HEK293T (cell line): ENCODE measurements at regions not wholly inside any gene's neighbourhood (a gene's known extent, or its start where the extent isn't known, plus 50 kb on each side); places are given as distances from the start of the nearest gene placed in this dataset.

Source experiments
- ARNT ChIP-seq: fragments of 450-650 bp; IDR thresholded peaks from 2 replicates; pipeline ENCODE4 v1.6.1; 2017; ENCODE audit warnings: mild to moderate bottlenecking
- BHLHE40 ChIP-seq: fragments of 450-650 bp; IDR thresholded peaks from 2 replicates; pipeline ENCODE4 v1.6.1; 2016; ENCODE audit warnings: mild to moderate bottlenecking, moderate library complexity, borderline replicate concordance
- CTBP1 ChIP-seq: fragments of 450-650 bp; IDR thresholded peaks from 2 replicates; pipeline ENCODE4 v1.6.1; 2016; ENCODE audit warnings: borderline replicate concordance
- ELF4 ChIP-seq: fragments of 450-650 bp; IDR thresholded peaks from 2 replicates; pipeline ENCODE4 v1.6.1; 2017; ENCODE audit warnings: antibody characterized with exemption
- FOXA1 ChIP-seq: fragments of 450-650 bp; IDR thresholded peaks from 2 replicates; pipeline ENCODE4 v1.6.1; 2016; ENCODE audit warnings: mild to moderate bottlenecking
- FOXK2 ChIP-seq: fragments of 450-650 bp; IDR thresholded peaks from 2 replicates; pipeline ENCODE4 v1.6.1; 2016; ENCODE audit warnings: mild to moderate bottlenecking
- FOXM1 ChIP-seq: fragments of 450-650 bp; IDR thresholded peaks from 2 replicates; pipeline ENCODE4 v1.6.1; 2017; ENCODE audit warnings: mild to moderate bottlenecking, borderline replicate concordance
- HDGF ChIP-seq: fragments of 450-650 bp; IDR thresholded peaks from 2 replicates; pipeline ENCODE4 v1.6.1; 2017; ENCODE audit warnings: antibody characterized with exemption, borderline replicate concordance
- LEF1 ChIP-seq: fragments of 450-650 bp; IDR thresholded peaks from 2 replicates; pipeline ENCODE4 v1.6.1; 2017; ENCODE audit warnings: mild to moderate bottlenecking, borderline replicate concordance
- NFRKB ChIP-seq: fragments of 450-650 bp; IDR thresholded peaks from 2 replicates; pipeline ENCODE4 v1.6.1; 2016; ENCODE audit warnings: mild to moderate bottlenecking, moderate library complexity
- SP1 ChIP-seq: fragments of 450-650 bp; IDR thresholded peaks from 2 replicates; pipeline ENCODE4 v1.6.1; 2017
- TARDBP ChIP-seq: fragments of 450-650 bp; IDR thresholded peaks from 2 replicates; pipeline ENCODE4 v1.6.1; 2016
- ZNF384 ChIP-seq: fragments of 450-650 bp; IDR thresholded peaks from 2 replicates; pipeline ENCODE4 v1.6.1; 2016
- TF ChIP-seq, protein P1 (sequence below): fragments of 450-650 bp; IDR thresholded peaks from 2 replicates; pipeline ENCODE4 v1.6.1; 2016

GRCh38 chr10:9260690-9261089, 1206.2 kb downstream of the GATA3 start:
- no peak for TF ChIP-seq TARDBP
- TF ChIP-seq, protein P1, sequence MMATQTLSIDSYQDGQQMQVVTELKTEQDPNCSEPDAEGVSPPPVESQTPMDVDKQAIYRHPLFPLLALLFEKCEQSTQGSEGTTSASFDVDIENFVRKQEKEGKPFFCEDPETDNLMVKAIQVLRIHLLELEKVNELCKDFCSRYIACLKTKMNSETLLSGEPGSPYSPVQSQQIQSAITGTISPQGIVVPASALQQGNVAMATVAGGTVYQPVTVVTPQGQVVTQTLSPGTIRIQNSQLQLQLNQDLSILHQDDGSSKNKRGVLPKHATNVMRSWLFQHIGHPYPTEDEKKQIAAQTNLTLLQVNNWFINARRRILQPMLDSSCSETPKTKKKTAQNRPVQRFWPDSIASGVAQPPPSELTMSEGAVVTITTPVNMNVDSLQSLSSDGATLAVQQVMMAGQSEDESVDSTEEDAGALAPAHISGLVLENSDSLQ: no peak
- no peak for TF ChIP-seq FOXA1
- TF ChIP-seq ELF4: no peak
- TF ChIP-seq NFRKB: no peak
- TF ChIP-seq CTBP1: no peak
- TF ChIP-seq BHLHE40: no peak
- no peak for TF ChIP-seq SP1
- TF ChIP-seq ARNT: no peak
- no peak for TF ChIP-seq LEF1
- TF ChIP-seq HDGF: no peak
- TF ChIP-seq FOXM1: no peak
- no peak for TF ChIP-seq FOXK2
- no peak for TF ChIP-seq ZNF384
